WTC11 (cell line): ENCODE measurements at regions not wholly inside any gene's neighbourhood (a gene's known extent, or its start where the extent isn't known, plus 50 kb on each side); places are given as distances from the start of the nearest gene placed in this dataset.

Source experiments
- ATAC-seq: fragments of 200-7000 bp; cut with Tn5 transposase; 2 replicates; pipeline ENCODE4 v1.10.0; 2021; ENCODE audit warnings: mild to moderate bottlenecking, moderate library complexity
- CTCF ChIA-PET: fragments of 300-600 bp; sonication (Branson Sonifier 250); formaldehyde crosslinking; loops from one replicate; lab custom pipeline; 2021; ENCODE audit warnings: antibody characterized with exemption; lab: Charles Lee
- POLR2A ChIA-PET: fragments of 350-600 bp; sonication (Branson Sonifier 250); formaldehyde crosslinking; loops from one replicate; lab custom pipeline; 2021; ENCODE audit warnings: antibody characterized with exemption; lab: Charles Lee
- DNase-seq: peaks from one replicate; pipeline ENCODE4 v3.0.0; 2021; ENCODE audit warnings: low spot score
- H3K27ac Mint-ChIP-seq: 2 replicates; pipeline ENCODE4 v1.8.0; 2021; ENCODE audit warnings: mixed read lengths
- H3K27me3 Mint-ChIP-seq: 2 replicates; pipeline ENCODE4 v1.8.0; 2021; ENCODE audit warnings: low read depth, mild to moderate bottlenecking, moderate library complexity, mixed read lengths
- H3K36me3 Mint-ChIP-seq: 2 replicates; pipeline ENCODE4 v1.8.0; 2021; ENCODE audit warnings: mixed read lengths
- H3K4me1 Mint-ChIP-seq: 2 replicates; pipeline ENCODE4 v1.8.0; 2022; ENCODE audit warnings: mixed read lengths
- H3K4me3 Mint-ChIP-seq: 2 replicates; pipeline ENCODE4 v1.8.0; 2021; ENCODE audit warnings: mild to moderate bottlenecking, moderate library complexity, mixed read lengths
- H3K9me3 Mint-ChIP-seq: 2 replicates; pipeline ENCODE4 v1.8.0; 2021; ENCODE audit warnings: mixed read lengths
- ATF1 ChIP-seq: sonication (generic); formaldehyde crosslinking; IDR thresholded peaks from 2 replicates; pipeline ENCODE4 v1.8.1; 2023; ENCODE audit warnings: mild to moderate bottlenecking, moderate library complexity, missing genetic modification reagents
- ATF6 ChIP-seq: sonication (generic); formaldehyde crosslinking; IDR thresholded peaks from 2 replicates; pipeline ENCODE4 v1.8.1; 2023; ENCODE audit warnings: mild to moderate bottlenecking, missing genetic modification reagents
- CREB1 ChIP-seq: sonication (generic); formaldehyde crosslinking; IDR thresholded peaks from 2 replicates; pipeline ENCODE4 v1.8.0; 2023; ENCODE audit warnings: mild to moderate bottlenecking, missing genetic modification reagents
- ELF4 ChIP-seq: sonication (generic); formaldehyde crosslinking; IDR thresholded peaks from 2 replicates; pipeline ENCODE4 v1.8.1; 2022; ENCODE audit warnings: low read depth, mild to moderate bottlenecking, moderate library complexity, missing genetic modification reagents
- EMX1 ChIP-seq: fragments of 250-450 bp; sonication (Bioruptor Pico); IDR thresholded peaks from 2 replicates; pipeline ENCODE4 v1.8.0; 2021; ENCODE audit warnings: mild to moderate bottlenecking
- ESRRA ChIP-seq: sonication (generic); formaldehyde crosslinking; IDR thresholded peaks from 2 replicates; pipeline ENCODE4 v1.8.1; 2022; ENCODE audit warnings: mild to moderate bottlenecking, missing genetic modification reagents, borderline replicate concordance
- GABPB1 ChIP-seq: sonication (generic); formaldehyde crosslinking; IDR thresholded peaks from 2 replicates; pipeline ENCODE4 v1.8.1; 2023; ENCODE audit warnings: mild to moderate bottlenecking, missing genetic modification reagents
- GRHL2 ChIP-seq: fragments of 250-450 bp; sonication (Bioruptor Pico); IDR thresholded peaks from 2 replicates; pipeline ENCODE4 v1.8.0; 2022; ENCODE audit warnings: mild to moderate bottlenecking, moderate library complexity; ENCODE audit not compliant: insufficient replicate concordance, severe bottlenecking
- JUN ChIP-seq: sonication (generic); formaldehyde crosslinking; IDR thresholded peaks from 2 replicates; pipeline ENCODE4 v1.8.0; 2023; ENCODE audit warnings: mild to moderate bottlenecking, missing genetic modification reagents
- NFATC4 ChIP-seq: fragments of 250-450 bp; sonication (Bioruptor Pico); IDR thresholded peaks from 2 replicates; pipeline ENCODE4 v1.9.0; 2021; ENCODE audit warnings: mild to moderate bottlenecking
- OVOL2 ChIP-seq: fragments of 250-450 bp; sonication (Bioruptor Pico); IDR thresholded peaks from 2 replicates; pipeline ENCODE4 v1.9.0; 2021; ENCODE audit warnings: mild to moderate bottlenecking, borderline replicate concordance
- PRDM15 ChIP-seq: sonication (generic); formaldehyde crosslinking; IDR thresholded peaks from 2 replicates; pipeline ENCODE4 v1.8.0; 2022; ENCODE audit warnings: missing genetic modification reagents
- PRRX2 ChIP-seq: fragments of 250-450 bp; sonication (Bioruptor Pico); IDR thresholded peaks from 2 replicates; pipeline ENCODE4 v1.8.0; 2021; ENCODE audit warnings: mild to moderate bottlenecking
- SMAD3 ChIP-seq: sonication (generic); formaldehyde crosslinking; IDR thresholded peaks from 2 replicates; pipeline ENCODE4 v1.8.0; 2022; ENCODE audit warnings: missing genetic modification reagents, mild to moderate bottlenecking, borderline replicate concordance
- TEAD1 ChIP-seq: sonication (generic); formaldehyde crosslinking; IDR thresholded peaks from 2 replicates; pipeline ENCODE4 v1.8.0; 2022; ENCODE audit warnings: mild to moderate bottlenecking, missing genetic modification reagents
- USF2 ChIP-seq: sonication (generic); formaldehyde crosslinking; IDR thresholded peaks from 2 replicates; pipeline ENCODE4 v1.8.1; 2023; ENCODE audit warnings: mild to moderate bottlenecking, missing genetic modification reagents, moderate library complexity
- ZNF219 ChIP-seq: sonication (generic); formaldehyde crosslinking; IDR thresholded peaks from 2 replicates; pipeline ENCODE4 v1.8.0; 2023; ENCODE audit warnings: missing genetic modification reagents, mild to moderate bottlenecking, borderline replicate concordance
- ZNF263 ChIP-seq: sonication (generic); formaldehyde crosslinking; IDR thresholded peaks from 2 replicates; pipeline ENCODE4 v1.8.1; 2022; ENCODE audit warnings: low read depth, mild to moderate bottlenecking, moderate library complexity, missing genetic modification reagents

- Mint-ChIP-seq H3K27me3 (peaks cover 2% of the 10 kb centered on the region; the same call in 1 of the 2 replicates), H3K27ac (no peak overlapping the region), H3K4me3 (no peak overlapping the region), H3K36me3 (peaks cover 15% of the 10 kb centered on the region), H3K9me3 (peaks cover 32% of the 10 kb centered on the region), H3K4me1 (no peaks in the 10 kb centered on the region)
- TF ChIP-seq EMX1 (CRISPR knock-in tag) (no peak), OVOL2 (CRISPR knock-in tag) (no peak), GRHL2 (CRISPR knock-in tag) (no peak), ATF1 (CRISPR knock-in tag) (no peak), CREB1 (CRISPR knock-in tag) (no peak), ZNF219 (no peak), JUN (CRISPR knock-in tag) (no peak), ATF6 (no peak), SMAD3 (CRISPR knock-in tag) (no peak), NFATC4 (CRISPR knock-in tag) (no peak), ESRRA (CRISPR knock-in tag) (no peak), PRDM15 (CRISPR knock-in tag) (no peak)
- ChIA-PET CTCF (no interaction called here), POLR2A (no interaction called here)
- ATAC-seq (no peak), DNase-seq (no peak)
Observed at GRCh38 chr22:44375451-44375850, 62.7 kb upstream of the SHISAL1 start.

- no peak for ATAC-seq
Observed at GRCh38 chr22:44373234-44373633, 60.5 kb upstream of the SHISAL1 start.

More at GRCh38 chr22:44373234-44373633, 60.5 kb upstream of the SHISAL1 start:
- TF ChIP-seq SMAD3 (CRISPR knock-in tag) = no peak
- TF ChIP-seq USF2 (CRISPR knock-in tag) = no peak
- no peak for TF ChIP-seq GRHL2 (CRISPR knock-in tag)
- no peak for TF ChIP-seq ZNF263
- TF ChIP-seq PRRX2 (CRISPR knock-in tag) = no peak
- no peak for TF ChIP-seq GABPB1
- no peak for TF ChIP-seq PRDM15 (CRISPR knock-in tag)
- no peak for TF ChIP-seq TEAD1 (CRISPR knock-in tag)
- no peak for TF ChIP-seq JUN (CRISPR knock-in tag)
- no peak for TF ChIP-seq ELF4
- Mint-ChIP-seq H3K27ac (no peak overlapping the region), H3K4me1 (no peaks in the 10 kb centered on the region), H3K9me3 (peaks cover 29% of the 10 kb centered on the region), H3K36me3 (peaks cover 15% of the 10 kb centered on the region), H3K27me3 (no peaks in the 10 kb centered on the region), H3K4me3 (no peak overlapping the region)
- ChIA-PET CTCF (interaction anchor here (0.7 to 1.1 kb wide), 2 partner anchors 8 to 427 kb away, joined by 3 read pairs; no protein-coding TSS in a partner anchor), POLR2A (no interaction called here)
- DNase-seq = peak; percentile 1
